Brain microvascular endothelial cell (primary cell): ENCODE measurements at regions not wholly inside any gene's neighbourhood (a gene's known extent, or its start where the extent isn't known, plus 50 kb on each side); places are given as distances from the start of the nearest gene placed in this dataset.
"Not testable (repeated sequence)": the region's sequence is repeated elsewhere in the genome, so short reads cannot be mapped to it uniquely, and the experiment has no call there.

Experiments used
- DNase-seq: peaks from one replicate; pipeline ENCODE4 v3.0.0-alpha.2; 2020
- H3K27ac ChIP-seq: fragments of 250-450 bp; sonication (Bioruptor Pico); 2 replicates; pipeline ENCODE4 v1.5.1; 2020; ENCODE audit warnings: mild to moderate bottlenecking, moderate library complexity
- H3K27me3 ChIP-seq: fragments of 250-450 bp; sonication (Bioruptor Pico); replicated peaks from 2 replicates; pipeline ENCODE4 v1.5.1; 2020; ENCODE audit warnings: mild to moderate bottlenecking
- H3K36me3 ChIP-seq: fragments of 250-450 bp; sonication (Bioruptor Pico); replicated peaks from 2 replicates; pipeline ENCODE4 v1.5.1; 2020; ENCODE audit warnings: mild to moderate bottlenecking
- H3K4me3 ChIP-seq: 2 replicates; pipeline ENCODE4 v1.5.1; 2011; ENCODE audit warnings: low read depth, mild to moderate bottlenecking, control low read depth, low read length, moderate library complexity
- in situ Hi-C: cut with HindIII; loops from 2 replicates; pipeline ENCODE4 v1.10.0; 2017; ENCODE audit warnings: low sequenced_read_pairs, low pct_ligation_motif_present
- TF ChIP-seq, protein P1 (sequence below): IDR thresholded peaks from 2 replicates; pipeline ENCODE4 v1.5.1; 2011; ENCODE audit warnings: low read depth, mild to moderate bottlenecking, moderate library complexity, low read length, control low read depth, inconsistent platforms; ENCODE audit errors: missing control alignments

- H3K4me3 ChIP-seq, result no peak overlapping the region
- in situ Hi-C loops, result no loop called here
- no peaks in the 10 kb centered on the region for H3K36me3 ChIP-seq
- peak; percentile 41 for DNase-seq
- no peaks in the 10 kb centered on the region for H3K27me3 ChIP-seq
- TF ChIP-seq, protein P1, sequence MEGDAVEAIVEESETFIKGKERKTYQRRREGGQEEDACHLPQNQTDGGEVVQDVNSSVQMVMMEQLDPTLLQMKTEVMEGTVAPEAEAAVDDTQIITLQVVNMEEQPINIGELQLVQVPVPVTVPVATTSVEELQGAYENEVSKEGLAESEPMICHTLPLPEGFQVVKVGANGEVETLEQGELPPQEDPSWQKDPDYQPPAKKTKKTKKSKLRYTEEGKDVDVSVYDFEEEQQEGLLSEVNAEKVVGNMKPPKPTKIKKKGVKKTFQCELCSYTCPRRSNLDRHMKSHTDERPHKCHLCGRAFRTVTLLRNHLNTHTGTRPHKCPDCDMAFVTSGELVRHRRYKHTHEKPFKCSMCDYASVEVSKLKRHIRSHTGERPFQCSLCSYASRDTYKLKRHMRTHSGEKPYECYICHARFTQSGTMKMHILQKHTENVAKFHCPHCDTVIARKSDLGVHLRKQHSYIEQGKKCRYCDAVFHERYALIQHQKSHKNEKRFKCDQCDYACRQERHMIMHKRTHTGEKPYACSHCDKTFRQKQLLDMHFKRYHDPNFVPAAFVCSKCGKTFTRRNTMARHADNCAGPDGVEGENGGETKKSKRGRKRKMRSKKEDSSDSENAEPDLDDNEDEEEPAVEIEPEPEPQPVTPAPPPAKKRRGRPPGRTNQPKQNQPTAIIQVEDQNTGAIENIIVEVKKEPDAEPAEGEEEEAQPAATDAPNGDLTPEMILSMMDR, result no peak
- no peak overlapping the region for H3K27ac ChIP-seq
Measured at GRCh38 chr7:81846398-81846797, 76.6 kb upstream of the HGF start.

GRCh38 chr7:81845744-81846241 lies 75.9 kb upstream of the HGF start:
- no peak for DNase-seq
- TF ChIP-seq, protein P1, result no peak
- no peak overlapping the region for H3K4me3 ChIP-seq
- in situ Hi-C loops, result no loop called here
- no peak overlapping the region for H3K27ac ChIP-seq
- no peaks in the 10 kb centered on the region for H3K36me3 ChIP-seq
- no peaks in the 10 kb centered on the region for H3K27me3 ChIP-seq

- H3K27me3 ChIP-seq, H3K36me3 ChIP-seq, DNase-seq, H3K4me3 ChIP-seq, in situ Hi-C loops, H3K27ac ChIP-seq: not testable (repeated sequence)
Measured at GRCh38 chr7:81843657-81844056, 73.8 kb upstream of the HGF start.

DNA sequence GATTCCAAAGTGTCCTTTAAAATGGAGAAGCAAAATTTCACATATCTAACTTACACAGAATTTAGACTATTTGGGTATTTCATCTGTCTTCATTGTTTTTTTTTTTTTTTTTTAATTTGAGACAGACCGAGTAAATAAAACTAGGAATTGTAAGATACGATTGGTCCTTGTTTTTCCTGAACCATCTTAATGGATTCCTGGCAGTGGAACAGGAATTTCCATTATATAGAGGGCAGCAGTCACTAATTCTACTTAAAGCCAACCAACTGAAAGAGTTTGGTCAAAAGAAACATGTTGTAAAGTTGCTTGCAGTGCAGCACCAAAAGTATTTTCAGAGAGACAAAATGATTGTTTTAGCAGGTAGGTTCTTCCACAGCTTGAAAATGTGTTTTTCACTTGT lies 72.5 kb upstream of the HGF start:
- TF ChIP-seq, protein P1, result no peak
- H3K27ac ChIP-seq, result no peak overlapping the region
- no peaks in the 10 kb centered on the region for H3K27me3 ChIP-seq
- no peak for DNase-seq
- H3K4me3 ChIP-seq, result no peak overlapping the region
- H3K36me3 ChIP-seq, result no peaks in the 10 kb centered on the region
- in situ Hi-C loops, result no loop called here

DNA sequence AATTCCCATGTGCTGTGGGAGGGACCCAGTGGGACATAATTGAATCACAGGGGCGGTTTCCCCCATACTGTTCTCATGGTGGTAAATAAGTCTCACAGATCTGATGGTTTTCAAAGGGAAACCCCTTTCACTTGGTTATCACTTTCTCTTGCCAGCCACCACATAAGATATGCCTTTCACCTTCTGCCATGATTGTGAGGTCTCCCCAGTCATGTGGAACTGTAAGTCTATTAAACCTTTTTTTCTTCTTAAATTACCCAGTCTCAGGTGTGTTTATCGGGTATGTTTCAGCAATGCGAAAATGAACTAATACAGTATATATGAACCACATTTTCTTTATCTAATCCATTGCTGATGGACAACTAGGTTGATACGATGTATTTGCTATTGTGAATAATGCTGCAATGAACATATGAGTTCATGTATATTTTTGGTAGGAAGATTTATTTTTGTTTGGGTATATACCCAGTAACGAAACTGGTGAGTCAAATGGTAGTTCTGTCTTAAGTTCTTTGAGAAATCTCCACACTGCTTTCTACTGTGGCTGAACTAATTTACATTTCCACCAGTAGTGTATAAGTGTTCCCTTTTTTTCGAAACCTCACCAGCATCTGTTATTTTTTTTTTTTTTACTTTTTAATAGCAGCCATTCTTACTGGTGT lies 70.0 kb upstream of the HGF start:
- no peak overlapping the region for H3K27ac ChIP-seq
- no peak for DNase-seq
- no peak overlapping the region for H3K4me3 ChIP-seq
- in situ Hi-C loops, result no loop called here
- TF ChIP-seq, protein P1, result no peak
- H3K27me3 ChIP-seq, result no peaks in the 10 kb centered on the region
- H3K36me3 ChIP-seq, result no peaks in the 10 kb centered on the region

DNA sequence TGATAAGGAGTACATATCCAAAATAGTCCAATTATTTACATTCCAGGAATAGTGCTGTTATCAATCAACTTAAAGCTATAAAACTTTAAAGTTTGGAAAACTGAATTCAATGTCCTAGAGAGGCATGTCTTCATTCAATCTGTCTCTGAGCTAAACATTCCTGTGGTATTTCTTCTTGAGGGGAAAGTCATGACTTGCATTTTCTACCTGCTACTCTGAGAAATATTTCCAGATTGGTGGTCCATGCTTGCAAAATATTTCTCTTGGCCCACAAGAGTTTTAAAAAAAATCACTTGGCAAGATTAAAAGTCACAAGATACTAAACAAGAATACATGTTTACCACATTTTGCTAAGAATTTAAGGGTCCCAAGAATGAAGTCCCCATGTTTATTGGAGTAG lies 63.6 kb upstream of the HGF start:
- Histone ChIP-seq H3K27me3 (no peaks in the 10 kb centered on the region), H3K36me3 (no peaks in the 10 kb centered on the region), H3K27ac (peak overlapping the region; percentile 40), H3K4me3 (no peak overlapping the region)
- in situ Hi-C loops, result no loop called here
- DNase-seq, result no peak
- TF ChIP-seq, protein P1, result no peak
